ENCODE measurements at regions not wholly inside any gene's neighbourhood (a gene's known extent, or its start where the extent isn't known, plus 50 kb on each side); places are given as distances from the start of the nearest gene placed in this dataset.

DNA sequence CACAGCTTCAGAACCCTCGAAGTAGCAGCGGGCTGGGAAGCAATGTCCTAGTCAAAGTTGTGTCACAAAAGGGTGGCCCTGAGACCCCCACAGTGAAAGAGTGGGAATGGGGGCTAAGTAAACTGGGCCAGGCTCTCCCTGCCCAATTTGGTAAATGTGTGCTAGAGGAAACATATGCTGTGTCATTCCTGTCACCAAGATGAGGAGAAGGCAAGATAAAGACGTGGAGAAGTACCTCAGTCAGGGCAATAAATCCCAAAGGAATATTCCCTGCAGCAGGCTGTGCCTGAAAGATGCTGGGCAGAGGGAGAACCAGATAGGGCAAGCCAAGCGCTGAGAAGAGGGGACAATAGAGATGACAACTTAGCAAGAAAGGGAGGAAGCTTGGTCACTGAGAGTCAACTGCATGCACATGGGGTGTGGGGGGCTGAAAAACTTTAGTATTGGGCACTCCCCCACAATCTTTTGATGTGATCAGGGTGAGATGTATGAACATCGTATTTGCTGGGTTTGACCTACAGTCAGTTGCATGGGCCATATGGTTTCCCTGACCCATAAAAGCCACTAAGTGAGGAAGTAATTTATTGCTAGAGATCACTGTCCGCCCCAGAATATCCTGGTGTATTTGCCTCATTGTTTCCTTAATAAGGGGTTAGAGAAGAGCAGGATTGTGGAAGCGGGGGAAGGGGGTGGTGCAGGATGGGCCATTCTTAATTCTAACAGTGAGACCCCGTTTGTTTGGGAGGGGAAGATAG is 49.9 kb upstream of the CXCR4 start:
- TF ChIP-seq TAF1 (IDR thresholded peaks at IDR 0.05; ENCODE audit: borderline replicate concordance, insufficient read depth, low read length) (no peak), FOXP2 (optimal IDR thresholded peaks at IDR 0.05; ENCODE audit: borderline replicate concordance, extremely low read depth, extremely low read length, insufficient read depth) (no peak), SIN3A (IDR thresholded peaks at IDR 0.05; ENCODE audit: borderline replicate concordance, insufficient read depth, low read length) (no peak), POLR2AphosphoS5 (IDR thresholded peaks at IDR 0.05; ENCODE audit: low read depth, low read length) (no peak), REST (IDR thresholded peaks at IDR 0.05; ENCODE audit: insufficient read depth in 1 of 2, low read depth in 2 of 2, low read length in 2 of 2) (no peak)
